HTERT RPE-1 (cell line): ENCODE measurements at regions not wholly inside any gene's neighbourhood (a gene's known extent, or its start where the extent isn't known, plus 50 kb on each side); places are given as distances from the start of the nearest gene placed in this dataset.

Experiments used
- in situ Hi-C: fragments of 300-500 bp; cut with MboI; formaldehyde crosslinking; loops from 4 replicates; pipeline ENCODE4 v1.14.3; 2020; ENCODE audit warnings: low sequenced_read_pairs

DNA sequence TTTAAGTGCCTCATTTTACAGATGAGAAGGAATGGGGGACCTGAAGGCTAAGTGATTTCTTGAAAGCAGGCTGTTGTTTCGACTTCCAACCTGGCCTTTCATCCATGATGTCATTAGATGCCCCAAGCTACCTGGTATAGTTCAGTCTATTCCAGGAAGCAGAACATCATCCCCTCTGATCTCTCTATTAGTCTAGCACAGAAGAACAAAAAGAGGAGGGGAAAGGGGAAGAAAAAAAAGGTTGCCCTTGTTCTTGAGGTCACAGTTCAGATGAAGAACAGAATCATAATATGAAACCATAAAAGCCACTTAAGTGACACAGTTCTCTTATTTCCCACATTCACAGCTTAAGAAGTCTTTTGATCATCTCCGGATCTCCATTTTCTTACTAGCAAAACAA is 386.2 kb upstream of the HNRNPA3 start:
- in situ Hi-C loops, result no loop called here

DNA sequence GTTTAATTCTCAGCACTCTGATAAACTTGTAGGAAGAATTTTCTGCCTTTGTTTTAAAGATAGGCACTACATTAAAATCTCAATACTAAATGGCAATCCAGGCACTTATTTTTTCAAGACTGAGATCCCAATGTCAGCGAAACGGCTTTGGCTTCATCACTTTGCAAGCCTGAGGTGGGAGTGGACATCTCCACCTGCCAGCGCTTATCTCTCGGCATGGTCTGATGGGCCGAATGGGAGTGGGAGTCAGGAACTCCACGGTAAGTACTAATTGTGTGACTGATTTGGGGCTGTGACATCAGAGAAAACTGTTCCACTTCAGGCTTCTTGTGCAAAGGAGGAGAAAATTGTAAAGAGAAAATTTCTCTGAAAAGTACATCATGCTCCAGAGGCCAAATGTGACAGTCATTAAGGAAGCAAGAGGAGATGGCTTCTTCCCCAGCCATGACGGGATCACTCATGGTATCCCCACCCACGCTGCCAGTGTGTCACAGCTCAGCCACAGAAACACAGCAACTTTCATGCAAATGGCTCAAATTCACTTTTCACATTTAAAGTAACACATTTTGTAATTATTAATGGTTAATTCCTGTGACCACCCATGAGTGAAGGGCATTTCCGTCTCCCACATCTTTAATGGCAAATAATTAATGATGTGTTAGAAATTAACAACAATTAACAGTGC is 385.5 kb upstream of the HNRNPA3 start:
- in situ Hi-C loops, result no loop called here

- in situ Hi-C loops, result no loop called here
Measured at GRCh38 chr2:176830362-176830761, 382.2 kb upstream of the HNRNPA3 start.

DNA sequence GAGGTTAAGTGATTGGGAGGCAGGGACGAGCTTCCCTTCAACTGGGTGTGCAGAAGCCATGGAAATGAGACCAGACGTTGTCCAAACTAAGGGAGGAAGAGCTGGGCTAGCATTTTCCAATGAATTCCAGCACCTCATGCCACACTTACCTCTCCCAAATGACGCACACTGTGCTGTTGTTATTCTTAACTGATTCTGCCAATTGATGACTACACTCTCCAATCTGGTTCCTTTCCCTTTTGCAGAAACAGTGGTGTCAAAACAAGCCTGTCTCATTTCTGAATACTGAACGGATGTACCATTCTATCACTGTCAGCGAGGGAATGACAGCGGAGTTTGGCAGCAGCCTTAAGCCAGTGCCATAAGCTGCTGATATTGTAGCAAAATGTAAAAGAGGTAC is 380.5 kb upstream of the HNRNPA3 start:
- in situ Hi-C loops, result no loop called here

DNA sequence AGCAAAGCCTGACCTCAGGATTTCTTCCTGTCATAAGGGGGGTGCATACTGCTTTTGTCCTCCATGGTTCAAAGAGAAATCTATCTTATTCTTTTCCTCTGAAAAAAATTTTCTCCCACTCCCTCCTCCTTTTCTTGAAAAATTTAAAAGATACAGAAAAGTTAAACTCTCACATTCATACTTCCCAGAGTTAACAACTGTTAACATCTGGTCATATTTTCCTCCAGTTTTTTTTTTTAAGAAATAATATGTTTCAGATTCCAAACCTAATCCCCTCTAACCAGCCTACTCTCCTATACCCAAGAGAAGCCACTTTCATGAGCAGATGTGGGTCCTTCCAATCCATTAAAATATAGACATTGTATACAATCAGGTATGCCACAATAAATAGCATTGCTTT is 378.9 kb upstream of the HNRNPA3 start:
- in situ Hi-C loops, result no loop called here

DNA sequence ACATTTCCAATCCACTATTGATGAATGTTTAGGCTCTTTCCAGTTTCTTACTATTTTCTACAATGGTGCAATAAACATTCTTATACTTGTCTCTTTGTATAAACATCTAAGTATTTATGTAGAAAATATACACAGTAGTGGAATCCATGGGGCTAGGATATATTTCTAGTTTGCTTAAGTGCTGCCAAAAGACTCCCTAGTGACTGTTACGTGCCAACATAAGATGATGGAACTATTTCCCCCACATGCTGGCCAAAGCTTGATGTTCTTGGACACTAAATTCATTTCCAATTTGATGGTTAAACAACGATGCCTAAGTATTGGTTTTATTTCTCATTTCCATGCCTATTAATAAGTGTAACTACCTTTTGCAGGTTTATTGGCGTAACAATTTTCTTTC is 378.4 kb upstream of the HNRNPA3 start:
- in situ Hi-C loops, result no loop called here

DNA sequence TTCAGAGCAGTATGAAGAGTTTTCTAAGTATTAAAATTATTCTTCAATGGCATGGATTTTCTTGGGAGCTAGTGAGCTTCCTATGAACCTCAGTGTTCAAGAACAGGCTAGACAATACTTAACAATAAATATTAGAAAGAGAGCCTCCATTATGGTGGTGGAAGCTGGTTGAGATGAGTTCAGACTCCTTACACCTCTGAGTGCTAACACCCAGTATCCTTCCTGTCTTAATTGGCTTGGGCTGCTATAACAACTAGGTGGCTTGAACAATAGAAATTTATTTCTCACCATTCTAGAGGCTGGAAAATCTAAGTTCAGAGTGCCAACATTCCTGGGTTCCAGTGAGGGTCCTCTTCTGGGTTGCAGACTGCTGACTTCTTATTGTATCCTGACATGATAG is 369.4 kb upstream of the HNRNPA3 start:
- in situ Hi-C loops, result no loop called here

DNA sequence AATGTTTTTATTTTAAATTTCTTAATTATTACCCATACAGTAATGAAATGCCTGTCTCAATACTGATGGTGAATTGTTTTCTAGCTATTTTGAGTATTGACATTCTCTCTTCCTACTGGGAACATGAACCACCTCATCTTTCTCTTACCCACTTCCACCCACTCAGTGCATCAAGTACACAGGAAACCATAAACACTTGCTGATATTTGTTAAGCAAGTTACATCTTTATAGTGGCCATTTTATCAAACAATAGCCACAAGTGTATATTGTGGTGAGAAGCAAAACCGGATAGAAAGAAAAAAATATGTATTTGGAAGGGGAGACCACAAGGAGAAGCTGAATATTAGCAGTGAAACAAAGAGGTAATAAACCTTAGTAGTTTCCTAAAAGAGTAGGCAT is 368.1 kb upstream of the HNRNPA3 start:
- in situ Hi-C loops, result no loop called here

GRCh38 chr2:176845718-176846117 is 366.9 kb upstream of the HNRNPA3 start:
- in situ Hi-C loops, result no loop called here

- in situ Hi-C loops, result no loop called here
Measured at GRCh38 chr2:176847575-176847974, 365.0 kb upstream of the HNRNPA3 start.

GRCh38 chr2:176848844-176849243 is 363.8 kb upstream of the HNRNPA3 start:
- in situ Hi-C loops, result no loop called here

DNA sequence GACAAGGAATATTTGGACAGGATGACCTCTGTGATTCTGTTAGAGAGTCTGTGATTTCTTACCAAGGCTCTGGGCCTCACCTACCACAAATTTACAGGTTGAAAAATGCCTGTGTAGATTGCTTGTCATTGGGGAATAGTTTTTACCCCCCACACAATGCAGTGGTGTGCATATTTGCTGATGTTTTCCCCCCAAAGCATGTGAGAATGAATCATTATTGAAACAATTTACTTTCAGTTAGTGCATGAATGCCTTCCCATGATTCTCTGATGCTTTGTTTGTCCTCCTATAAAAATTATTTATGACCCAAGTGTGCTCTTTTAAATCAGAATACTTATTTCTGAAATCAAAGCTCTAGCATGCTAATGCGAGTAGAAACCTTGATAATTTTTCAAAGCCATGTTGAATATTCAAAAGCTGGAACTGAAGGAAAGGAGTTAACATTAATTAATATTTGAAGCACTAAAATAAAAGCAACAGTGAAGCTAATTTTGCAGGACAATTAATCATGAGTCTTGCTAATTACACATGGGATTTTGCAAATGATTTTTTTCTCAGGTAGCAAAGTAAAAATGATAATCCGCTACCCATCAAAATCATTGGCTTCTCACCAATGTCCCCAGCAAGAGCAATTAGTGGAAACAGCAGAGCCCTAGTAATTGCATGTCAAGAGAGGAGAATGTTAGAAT is 361.2 kb upstream of the HNRNPA3 start:
- in situ Hi-C loops, result no loop called here

DNA sequence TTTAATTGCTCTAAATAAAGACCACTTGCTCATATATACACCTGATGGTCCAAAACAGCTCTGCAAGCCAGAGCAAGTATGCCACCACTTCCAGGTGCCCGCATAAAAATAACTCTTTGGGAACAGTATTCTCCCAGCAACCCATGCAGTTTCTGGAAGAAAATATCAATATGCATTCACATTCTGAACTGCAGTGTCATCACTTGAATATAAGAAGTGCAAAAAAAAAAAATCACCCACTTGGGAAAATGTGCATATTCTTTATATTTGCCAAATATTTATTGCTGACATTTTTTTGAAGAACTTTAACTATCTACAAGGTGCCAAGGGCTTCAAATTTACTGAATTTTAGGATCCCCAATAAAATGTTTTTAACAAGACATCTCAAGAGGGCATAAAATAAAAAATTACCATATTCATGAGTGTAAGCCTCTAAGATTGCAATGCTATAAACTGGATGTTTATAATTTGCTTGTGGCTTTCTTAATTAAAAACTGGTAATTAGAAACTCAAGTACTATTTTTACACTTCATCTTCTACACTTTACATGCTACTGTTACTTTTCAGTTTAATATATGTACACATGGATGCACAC is 360.6 kb upstream of the HNRNPA3 start:
- in situ Hi-C loops, result no loop called here

DNA sequence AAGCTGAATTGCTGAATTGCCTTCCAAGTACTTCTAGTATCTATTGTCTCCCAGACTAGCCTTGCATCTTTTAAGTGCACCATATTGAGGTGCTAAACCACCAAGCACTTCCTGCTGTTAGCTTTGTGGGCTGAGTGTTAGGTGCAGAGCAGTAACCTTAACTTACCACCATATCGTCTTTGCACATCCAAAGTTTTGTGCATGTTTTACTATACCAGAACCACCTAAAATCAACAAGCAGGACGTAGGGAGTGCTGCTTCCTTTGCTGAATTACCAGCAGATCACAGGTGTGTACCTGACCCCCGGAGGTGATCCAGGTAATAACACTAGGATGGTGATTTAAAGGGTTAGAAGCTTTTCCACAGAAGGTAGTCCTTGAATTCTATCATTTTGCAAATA is 359.9 kb upstream of the HNRNPA3 start:
- in situ Hi-C loops, result no loop called here

DNA sequence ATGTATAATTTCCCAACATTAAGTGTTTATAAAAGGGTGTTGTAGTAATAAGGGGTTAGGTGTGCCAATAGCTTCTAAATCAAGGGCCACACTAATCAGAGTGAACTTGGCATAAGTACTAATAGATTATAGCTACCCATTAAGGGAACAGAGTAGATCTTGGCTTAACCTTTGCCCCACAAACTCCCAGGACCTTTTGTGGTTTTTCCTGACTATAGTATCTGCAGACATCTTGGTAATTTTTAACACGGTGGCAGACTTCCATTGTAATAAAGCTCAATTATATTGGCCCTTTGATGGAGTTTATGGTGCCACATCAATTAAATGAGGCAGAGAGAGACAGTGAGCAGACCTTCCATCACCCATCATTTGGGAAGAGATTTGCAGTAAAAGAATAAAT is 358.5 kb upstream of the HNRNPA3 start:
- in situ Hi-C loops, result no loop called here

DNA sequence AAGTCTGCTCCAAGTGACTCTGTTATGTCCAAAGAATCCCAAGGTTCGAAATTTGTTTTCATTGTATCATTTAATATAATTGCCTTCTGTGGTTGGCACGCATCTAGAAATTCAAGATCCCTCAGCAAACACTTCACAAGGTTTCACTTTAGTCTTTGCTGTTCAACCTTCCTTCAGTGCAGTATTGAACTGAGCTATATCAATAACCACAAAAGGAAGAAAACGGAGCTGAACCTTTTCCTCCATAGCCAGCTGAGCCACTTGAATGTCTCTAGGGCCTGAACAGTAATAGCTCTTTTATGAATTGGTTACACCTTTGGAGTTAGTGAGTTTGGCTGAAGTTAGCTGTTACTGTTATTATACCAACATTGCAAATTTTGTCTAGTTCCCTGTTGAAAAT is 357.7 kb upstream of the HNRNPA3 start:
- in situ Hi-C loops, result no loop called here

GRCh38 chr2:176856683-176857082 is 355.9 kb upstream of the HNRNPA3 start:
- in situ Hi-C loops, result no loop called here

- in situ Hi-C loops, result no loop called here
Measured at GRCh38 chr2:176865336-176865735, 347.3 kb upstream of the HNRNPA3 start.

DNA sequence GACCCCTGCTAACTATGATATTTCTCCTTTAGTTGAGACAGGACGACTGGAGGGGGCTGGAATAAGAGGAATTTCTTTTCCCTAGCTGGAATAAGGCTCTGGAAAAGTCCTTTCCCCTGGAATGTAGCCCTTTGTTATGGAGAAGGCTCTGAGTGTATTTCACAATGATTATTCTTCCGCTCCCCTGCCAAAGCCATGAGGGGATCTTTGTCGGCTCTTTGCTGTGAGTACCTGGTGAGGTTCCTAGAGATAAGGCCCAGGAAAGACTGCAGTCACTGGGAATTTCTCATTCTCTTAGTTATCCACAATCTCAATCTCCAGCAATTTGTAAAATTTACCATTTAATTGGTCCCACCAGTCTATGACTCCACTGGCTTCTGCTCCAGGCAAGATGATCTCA is 340.2 kb upstream of the HNRNPA3 start:
- in situ Hi-C loops, result no loop called here

GRCh38 chr2:176873403-176873802 is 339.2 kb upstream of the HNRNPA3 start:
- in situ Hi-C loops, result no loop called here

GRCh38 chr2:176876493-176877103 is 336.0 kb upstream of the HNRNPA3 start:
- in situ Hi-C loops, result no loop called here

- in situ Hi-C loops, result no loop called here
Measured at GRCh38 chr2:176879426-176879995, 333.1 kb upstream of the HNRNPA3 start.
